GM19023 (cell line): ENCODE measurements at regions not wholly inside any gene's neighbourhood (a gene's known extent, or its start where the extent isn't known, plus 50 kb on each side); places are given as distances from the start of the nearest gene placed in this dataset.

ENCODE experiments used
- ATAC-seq: cut with Tn5 transposase; IDR thresholded peaks from one replicate; pipeline ENCODE4 v1.9.1; 2021; ENCODE audit warnings: mild to moderate bottlenecking, moderate library complexity; ENCODE audit not compliant: unreplicated experiment

DNA sequence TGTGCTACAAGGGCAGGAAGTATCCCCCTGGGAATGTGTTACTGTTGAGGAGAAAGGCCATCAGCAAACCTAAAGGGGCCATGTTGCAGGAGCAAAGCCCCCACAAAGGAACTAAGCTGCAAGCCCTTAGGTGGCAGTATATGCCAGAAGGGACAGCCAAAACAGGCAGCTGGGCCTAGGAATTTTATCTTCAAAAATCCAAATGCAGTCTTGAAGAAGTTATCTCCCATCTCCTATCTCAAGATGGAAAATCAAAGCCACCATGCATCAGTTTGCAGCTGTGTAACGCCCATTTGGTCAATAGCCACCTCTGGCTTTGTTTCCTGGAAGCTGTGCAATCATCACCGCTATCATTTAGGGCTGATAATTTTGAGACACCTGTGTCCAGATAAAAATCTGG, 400.3 kb downstream of the ARHGEF28 start:
- ATAC-seq: no peak

DNA sequence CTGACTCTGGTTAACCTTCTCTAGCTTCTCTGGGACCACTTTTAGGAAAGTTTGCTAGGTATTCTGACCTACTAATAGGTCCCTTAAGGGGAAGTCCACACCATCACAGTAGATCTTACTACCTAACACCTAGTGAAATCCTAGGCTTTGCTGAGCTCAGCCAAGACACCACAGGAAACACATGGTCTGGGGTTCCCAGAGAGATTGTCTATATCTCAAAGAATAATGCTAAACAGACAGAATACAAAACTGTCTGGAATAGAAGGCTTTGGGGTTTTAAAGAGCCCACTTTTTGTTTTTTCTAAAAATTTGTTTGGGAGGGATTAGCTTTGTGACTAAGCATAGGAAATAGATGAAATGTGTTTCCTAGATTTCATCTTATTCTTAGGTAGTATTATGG, 395.1 kb downstream of the ARHGEF28 start:
- no peak for ATAC-seq

DNA sequence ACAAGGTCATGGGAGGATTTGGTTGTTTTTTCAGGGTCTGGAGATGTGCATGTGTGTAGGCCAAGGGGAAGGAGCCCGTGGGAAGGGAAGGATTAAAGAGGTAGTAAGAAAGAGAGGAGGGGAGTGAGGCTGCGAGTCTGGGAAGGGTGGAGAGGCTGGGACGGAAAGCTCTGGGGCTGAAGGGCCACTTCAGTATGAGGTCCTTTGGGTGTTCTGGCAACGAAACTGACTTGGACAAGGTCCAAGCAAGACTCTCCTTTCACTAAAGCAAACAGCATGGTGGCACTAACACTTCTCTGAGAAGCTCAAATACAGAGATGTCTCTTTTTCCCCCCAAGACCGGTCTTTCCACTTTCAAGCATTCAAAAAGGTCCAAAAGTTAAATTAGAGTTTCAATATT, 394.5 kb downstream of the ARHGEF28 start:
- ATAC-seq: no peak

DNA sequence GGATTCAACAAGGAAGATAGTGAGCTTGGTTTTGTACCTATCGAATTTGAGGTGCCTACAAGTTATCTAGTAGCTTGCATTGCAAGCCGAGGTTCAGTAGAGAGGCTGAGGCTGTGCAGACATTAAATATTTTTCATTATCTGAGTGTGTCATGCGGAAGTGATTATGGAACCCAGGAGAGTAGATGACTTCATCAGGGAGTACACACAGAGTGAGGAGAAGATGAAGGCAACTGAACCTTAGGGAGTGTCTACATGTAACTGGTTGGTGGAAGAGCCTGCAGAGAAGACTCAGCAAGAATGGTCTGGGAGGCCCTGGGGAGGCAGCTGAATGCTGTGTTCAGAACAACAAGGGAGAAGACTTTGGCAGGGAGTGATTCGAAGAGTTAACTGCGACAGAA, 393.9 kb downstream of the ARHGEF28 start:
- ATAC-seq: no peak

DNA sequence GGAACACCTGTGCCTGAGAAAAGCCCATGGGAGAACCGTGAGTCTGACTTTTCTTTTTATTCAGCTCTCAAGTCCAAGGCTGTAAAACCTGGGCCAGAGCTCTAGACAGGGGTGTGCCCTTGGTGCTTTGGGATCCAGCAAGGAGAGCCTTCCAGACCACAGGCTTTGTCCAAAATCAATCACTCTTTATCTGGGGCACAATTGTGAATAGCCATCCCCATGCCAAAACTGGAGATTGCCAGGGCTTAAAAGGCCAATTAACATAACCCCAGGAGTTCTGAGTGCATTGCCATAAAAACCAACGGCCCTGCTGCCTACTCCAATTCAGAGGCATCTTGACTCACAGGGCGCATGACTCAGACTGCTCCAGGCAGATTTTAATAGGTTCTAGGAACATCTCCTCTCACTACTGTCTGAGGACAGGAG, 391.8 kb downstream of the ARHGEF28 start:
- ATAC-seq: no peak

DNA sequence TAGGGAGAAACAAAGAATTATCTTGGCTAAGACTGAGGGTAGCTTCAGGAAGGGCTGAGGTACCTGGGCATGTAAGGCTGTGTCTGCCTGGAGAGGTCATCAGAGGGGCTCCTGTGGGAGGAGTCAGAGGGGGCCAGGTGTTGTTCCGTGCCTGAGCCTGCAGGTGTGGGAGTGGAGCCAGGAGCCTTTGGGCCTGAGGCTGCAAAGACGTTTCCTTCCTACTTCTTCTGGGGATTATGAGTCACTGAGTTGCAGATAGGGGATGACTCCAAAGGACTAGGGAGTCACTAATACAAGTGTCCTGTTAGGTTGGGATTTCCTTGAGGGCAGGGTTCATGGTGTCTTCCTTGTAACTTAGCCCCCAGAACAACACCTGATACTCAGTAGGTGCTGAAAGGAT, 391.1 kb downstream of the ARHGEF28 start:
- ATAC-seq: no peak

DNA sequence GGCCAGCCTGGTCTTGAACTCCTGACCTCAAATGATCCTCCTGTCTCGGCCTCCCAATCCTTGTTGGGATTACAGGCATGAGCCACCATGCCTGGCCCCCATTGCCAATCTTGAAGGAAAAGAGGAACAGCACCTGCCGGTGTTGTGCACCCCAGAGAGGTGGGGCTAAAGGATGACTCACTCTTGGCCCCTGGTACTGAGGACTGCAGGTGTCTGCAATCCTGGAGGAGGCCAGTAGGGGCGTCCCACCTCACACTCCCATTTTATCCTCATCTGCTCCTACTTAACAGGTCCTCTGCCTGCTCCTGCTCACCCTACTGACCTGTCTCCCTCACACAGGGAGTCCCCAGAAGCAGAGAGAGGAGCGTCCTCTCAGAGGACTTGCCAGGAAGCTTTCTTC, 390.4 kb downstream of the ARHGEF28 start:
- no peak for ATAC-seq

DNA sequence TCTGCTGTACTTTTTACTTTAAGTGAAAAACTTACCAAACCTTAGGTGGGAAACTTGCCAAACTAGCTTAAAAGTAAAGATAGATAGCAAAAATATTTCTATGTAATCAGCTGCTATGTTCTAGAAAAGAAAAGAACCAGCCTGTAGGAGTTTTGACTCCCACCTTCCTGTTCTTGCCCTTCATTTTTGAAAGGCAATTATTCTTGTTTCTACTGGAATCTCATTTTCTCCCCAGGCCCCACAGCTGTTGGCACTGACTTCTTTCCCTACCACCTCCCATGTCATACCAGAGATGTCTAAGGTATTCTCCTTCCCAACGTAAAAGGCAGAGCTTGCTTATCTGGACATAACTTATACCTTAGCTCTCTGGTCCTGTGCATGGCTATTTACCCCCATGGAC, 389.7 kb downstream of the ARHGEF28 start:
- ATAC-seq: no peak

DNA sequence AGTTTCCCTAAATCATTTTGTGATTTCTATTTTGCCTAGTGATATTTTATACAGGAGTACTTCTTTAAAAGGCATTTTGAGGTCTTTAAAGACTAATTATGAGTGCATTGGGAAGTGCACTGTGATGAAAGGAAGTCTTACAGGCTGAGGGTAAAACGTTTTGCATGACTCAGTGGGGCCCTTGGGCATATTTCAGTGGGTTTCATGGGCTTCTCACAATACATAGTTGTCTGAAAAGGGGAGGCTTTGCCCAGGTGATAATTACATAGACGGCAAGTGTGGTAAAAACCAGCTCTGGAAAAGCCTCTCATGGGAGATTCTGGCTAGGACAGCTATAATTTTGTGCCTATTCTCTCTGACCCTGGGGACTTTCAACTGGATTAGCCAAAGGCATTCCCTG, 387.2 kb downstream of the ARHGEF28 start:
- no peak for ATAC-seq

DNA sequence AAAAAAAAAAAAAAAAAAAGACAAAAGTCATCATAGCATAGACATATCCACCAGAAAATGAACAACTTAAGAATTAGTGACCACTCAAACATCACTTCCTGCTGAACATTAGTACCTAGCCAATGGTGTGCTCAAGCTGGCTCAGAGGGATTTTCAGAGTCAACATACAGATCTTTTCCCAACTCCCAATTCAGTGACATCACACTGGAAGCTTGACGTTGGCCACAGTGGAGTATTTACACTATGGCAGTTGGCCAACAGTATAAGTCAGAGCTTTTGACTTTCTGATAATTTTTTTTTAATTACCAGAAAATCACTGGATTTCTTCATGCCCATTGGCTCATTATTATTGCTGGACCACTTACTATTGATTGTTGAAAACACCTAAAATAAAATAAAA, 383.5 kb downstream of the ARHGEF28 start:
- ATAC-seq: no peak

DNA sequence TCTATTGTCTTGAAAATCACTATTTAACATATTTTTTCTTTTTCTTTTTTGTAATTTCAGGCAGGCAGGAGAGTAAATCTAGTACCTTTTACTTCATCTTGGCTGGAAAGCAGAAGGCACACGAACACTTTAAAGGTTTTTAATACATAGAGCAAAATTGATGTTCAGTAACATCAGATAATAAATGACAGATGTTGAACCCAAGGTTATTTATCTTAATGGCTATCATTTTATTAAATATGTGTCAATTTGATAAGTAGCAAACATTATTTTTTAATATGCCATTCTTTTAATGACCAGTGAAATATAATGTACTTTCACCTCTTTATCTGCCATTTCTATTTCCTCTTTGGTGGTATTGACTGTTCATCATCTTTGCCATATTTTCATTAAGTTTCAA, 381.2 kb downstream of the ARHGEF28 start:
- no peak for ATAC-seq

DNA sequence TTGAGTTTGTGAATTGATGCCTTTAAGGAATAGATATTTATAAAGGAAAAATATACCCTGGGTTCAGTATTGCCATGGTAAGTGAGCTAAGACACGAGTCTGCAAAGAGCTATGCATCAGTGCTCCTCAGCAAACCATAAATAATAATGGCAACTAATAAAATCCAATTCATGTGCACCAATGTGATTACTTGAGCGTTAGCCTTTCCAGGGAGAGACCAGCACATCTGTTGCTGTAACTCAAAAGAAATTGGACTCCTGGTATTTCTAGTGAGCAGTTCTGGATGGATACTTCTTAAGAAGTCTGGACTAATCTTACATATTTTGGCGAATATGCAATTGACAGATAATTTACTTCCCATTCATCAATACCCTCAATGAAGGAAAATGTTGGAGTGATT, 373.3 kb downstream of the ARHGEF28 start:
- no peak for ATAC-seq

DNA sequence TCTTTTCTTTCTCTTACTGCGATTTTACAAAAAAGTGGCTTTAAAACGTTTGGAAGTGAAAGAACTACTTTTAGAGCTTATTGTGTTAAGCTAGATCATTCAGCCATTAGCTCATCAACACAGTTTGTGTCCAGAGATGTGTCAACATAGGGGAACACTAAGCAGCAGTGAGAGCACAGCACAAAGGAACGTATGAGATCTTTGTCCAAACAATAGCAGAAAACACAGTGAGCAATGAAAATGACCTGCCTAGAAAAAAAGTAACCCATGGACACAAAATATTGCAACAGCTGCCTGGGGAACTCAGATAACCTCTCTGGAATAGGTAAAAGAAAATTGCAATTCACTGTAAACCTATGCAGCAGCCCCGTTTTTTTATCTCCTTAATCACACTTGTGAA, 372.5 kb downstream of the ARHGEF28 start:
- no peak for ATAC-seq

DNA sequence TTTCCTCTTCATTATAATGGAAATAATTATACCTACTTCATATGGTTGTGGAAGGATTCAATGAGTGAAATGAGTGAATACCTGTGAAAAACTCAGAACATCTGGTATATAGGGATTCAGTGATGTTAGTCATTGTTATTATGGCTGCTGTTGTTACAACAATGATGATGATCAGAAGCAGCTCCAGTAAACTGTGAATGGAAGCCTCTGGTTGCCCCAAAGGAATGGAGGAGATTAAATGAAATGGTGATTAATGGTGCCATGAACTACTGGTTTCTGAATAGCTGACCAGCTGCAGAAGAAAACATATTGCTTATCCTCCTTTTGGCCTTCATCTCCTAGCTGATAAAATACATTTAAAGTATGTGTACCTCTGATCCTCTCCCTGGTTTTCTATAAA, 372.0 kb downstream of the ARHGEF28 start:
- no peak for ATAC-seq

DNA sequence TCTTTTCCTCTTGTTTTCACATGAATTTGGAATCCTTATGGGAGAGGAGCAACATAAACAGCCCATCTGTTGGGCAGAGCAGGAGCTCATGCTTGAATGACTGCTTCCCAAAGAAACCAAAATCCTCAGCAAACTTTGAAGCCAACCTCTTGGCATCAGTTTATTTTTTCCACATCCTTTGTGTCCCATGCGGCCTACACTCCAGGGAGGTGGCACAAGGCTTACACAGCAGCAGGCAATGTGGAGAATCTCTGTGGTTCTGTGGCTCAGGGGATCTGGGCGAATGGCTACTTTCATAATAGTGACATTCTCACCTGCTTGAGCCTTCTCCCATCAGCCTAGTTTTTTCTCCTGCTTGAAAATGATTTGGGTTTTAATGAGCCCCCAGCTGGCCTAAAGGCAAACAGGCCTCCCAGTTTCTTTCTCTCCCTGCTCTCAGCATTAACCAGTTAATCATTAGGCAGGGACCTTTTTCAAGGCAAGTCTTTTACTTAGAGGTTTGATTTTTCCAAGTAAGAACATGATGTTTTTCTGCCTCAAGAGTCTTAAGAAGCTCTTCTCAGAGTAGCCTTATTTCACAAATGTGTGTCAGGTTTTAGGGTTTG, 370.3 kb downstream of the ARHGEF28 start:
- no peak for ATAC-seq

DNA sequence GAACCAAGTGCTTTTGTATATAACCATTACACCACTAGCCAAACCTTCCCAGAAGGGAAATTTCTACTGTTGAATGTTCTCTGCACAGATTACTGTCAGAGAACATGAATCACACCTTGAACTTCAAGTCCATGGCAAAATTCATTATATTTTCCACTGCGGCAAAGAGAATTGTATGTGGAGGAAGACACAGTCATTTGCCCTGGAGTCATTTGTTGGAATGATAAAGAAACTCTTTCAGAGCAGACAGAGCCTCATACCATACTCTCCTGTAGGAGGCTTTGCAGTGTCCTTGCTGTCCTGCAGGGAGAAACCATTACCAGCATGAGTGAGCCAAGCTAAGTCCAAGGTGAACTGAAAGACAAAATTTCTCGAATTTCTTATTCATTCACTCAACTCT, 369.0 kb downstream of the ARHGEF28 start:
- no peak for ATAC-seq
